BJ (cell line): ENCODE measurements at regions not wholly inside any gene's neighbourhood (a gene's known extent, or its start where the extent isn't known, plus 50 kb on each side); places are given as distances from the start of the nearest gene placed in this dataset.

Source experiments
- CTCF ChIA-PET: fragments of 350-600 bp; formaldehyde crosslinking; extraction: SDS; loops from one replicate; lab custom pipeline; 2021; ENCODE audit warnings: antibody characterized with exemption, inconsistent platforms; lab: Yijun Ruan, JAX
- POLR2A ChIA-PET: fragments of 300-600 bp; sonication (Branson Sonifier 250); formaldehyde crosslinking; extraction: SDS; loops from one replicate; lab custom pipeline; 2021; ENCODE audit warnings: antibody characterized with exemption; lab: Charles Lee
- DNase-seq: peaks from one replicate; pipeline ENCODE4 v3.0.0-alpha.2; 2011; ENCODE audit warnings: low read depth
- H3K27me3 ChIP-seq: 2 replicates; pipeline ENCODE4 v1.6.0; 2011; ENCODE audit warnings: low read length; ENCODE audit not compliant: control insufficient read depth, insufficient read depth
- H3K36me3 ChIP-seq: 2 replicates; pipeline ENCODE4 v1.5.1; 2011; ENCODE audit warnings: low read length; ENCODE audit not compliant: control insufficient read depth, insufficient read depth
- H3K4me3 ChIP-seq: 2 replicates; pipeline ENCODE4 v1.5.1; 2011; ENCODE audit warnings: low read depth, mild to moderate bottlenecking, control low read depth, low read length
- TF ChIP-seq, protein P1 (sequence below): IDR thresholded peaks from 2 replicates; pipeline ENCODE4 v1.5.1; 2011; ENCODE audit warnings: low read depth, mild to moderate bottlenecking, control low read depth, inconsistent platforms, low read length, moderate library complexity; ENCODE audit not compliant: insufficient read depth

DNA sequence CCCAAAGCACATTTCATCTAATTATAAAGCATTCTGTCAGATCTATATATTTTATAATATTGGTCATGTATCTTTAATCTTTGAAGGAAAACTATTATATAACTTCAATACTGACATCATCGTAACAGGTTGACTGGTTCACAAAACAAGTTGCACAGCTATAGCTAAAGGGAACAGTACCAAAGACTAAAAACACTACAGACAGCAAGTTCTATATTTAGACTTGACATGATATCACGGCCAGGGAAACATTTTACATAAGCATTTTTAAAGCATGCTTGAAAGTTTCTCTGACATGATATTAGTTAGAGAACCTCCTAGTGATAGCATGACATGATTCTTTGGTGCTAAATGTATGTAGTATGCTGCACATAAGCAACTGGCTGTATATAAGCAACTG, 182.5 kb downstream of the NDFIP2 start:
- Histone ChIP-seq H3K36me3 (no peaks in the 10 kb centered on the region), H3K4me3 (no peak overlapping the region), H3K27me3 (0 out of 2 replicates have a peak, but pooled peaks cover 3% of the 10 kb centered on the region)
- DNase-seq = no peak
- ChIA-PET CTCF (interaction anchor here (0.5 to 2.5 kb wide), 2 partner anchors 9 to 340 kb away, joined by 3 to 6 read pairs; no protein-coding TSS in a partner anchor), POLR2A (no interaction called here)
- TF ChIP-seq, protein P1, sequence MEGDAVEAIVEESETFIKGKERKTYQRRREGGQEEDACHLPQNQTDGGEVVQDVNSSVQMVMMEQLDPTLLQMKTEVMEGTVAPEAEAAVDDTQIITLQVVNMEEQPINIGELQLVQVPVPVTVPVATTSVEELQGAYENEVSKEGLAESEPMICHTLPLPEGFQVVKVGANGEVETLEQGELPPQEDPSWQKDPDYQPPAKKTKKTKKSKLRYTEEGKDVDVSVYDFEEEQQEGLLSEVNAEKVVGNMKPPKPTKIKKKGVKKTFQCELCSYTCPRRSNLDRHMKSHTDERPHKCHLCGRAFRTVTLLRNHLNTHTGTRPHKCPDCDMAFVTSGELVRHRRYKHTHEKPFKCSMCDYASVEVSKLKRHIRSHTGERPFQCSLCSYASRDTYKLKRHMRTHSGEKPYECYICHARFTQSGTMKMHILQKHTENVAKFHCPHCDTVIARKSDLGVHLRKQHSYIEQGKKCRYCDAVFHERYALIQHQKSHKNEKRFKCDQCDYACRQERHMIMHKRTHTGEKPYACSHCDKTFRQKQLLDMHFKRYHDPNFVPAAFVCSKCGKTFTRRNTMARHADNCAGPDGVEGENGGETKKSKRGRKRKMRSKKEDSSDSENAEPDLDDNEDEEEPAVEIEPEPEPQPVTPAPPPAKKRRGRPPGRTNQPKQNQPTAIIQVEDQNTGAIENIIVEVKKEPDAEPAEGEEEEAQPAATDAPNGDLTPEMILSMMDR = no peak

DNA sequence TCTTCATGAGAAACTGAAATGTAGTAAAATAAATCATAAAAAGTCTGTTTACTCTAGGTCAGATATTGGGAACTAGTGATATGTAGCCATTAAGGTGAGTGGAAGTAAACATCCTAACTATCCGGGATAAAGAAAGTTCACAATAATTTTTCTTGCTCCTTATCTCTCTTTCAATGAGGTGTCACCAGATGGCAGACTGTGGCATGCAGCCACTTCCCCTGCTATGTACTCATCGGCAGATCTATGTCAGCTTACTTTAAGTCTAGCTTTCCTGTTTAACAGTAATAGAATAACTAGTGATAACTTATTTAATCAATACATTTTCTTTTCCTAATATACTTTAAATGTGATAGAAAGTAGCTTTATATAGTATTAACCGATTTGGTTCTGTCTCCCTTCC, 181.9 kb downstream of the NDFIP2 start:
- ChIA-PET POLR2A (no interaction called here), CTCF (interaction anchor here (2.5 kb wide), 1 partner anchor 9 kb away, joined by 6 read pairs; no protein-coding TSS in a partner anchor)
- Histone ChIP-seq H3K4me3 (no peak overlapping the region), H3K27me3 (0 out of 2 replicates have a peak, but pooled peaks cover 3% of the 10 kb centered on the region), H3K36me3 (no peaks in the 10 kb centered on the region)
- TF ChIP-seq, protein P1 = no peak
- DNase-seq = no peak

DNA sequence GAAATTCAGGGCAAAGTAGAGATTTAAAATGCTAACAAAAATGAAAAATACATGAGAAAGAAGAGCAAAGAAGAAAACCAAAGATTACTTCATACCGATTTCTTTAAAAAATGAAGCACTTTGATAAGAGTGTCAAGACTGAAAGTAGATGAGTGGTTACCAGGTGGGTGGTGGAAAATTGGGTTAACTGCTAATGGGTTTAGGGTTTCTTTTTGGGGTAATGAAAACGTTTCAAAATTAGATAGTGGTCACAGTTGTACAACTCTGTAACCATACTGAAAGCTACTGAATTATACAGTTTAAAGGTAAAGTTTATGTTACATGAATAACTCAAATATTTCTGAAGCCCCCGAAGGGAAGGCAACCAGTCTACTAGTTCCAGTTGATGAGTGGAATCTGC, 179.4 kb downstream of the NDFIP2 start:
- Histone ChIP-seq H3K36me3 (no peaks in the 10 kb centered on the region), H3K4me3 (no peak overlapping the region), H3K27me3 (0 out of 2 replicates have a peak, but pooled peaks cover 3% of the 10 kb centered on the region)
- no peak for DNase-seq
- POLR2A ChIA-PET = no interaction called here
- CTCF ChIA-PET = no interaction called here
- TF ChIP-seq, protein P1 = no peak

DNA sequence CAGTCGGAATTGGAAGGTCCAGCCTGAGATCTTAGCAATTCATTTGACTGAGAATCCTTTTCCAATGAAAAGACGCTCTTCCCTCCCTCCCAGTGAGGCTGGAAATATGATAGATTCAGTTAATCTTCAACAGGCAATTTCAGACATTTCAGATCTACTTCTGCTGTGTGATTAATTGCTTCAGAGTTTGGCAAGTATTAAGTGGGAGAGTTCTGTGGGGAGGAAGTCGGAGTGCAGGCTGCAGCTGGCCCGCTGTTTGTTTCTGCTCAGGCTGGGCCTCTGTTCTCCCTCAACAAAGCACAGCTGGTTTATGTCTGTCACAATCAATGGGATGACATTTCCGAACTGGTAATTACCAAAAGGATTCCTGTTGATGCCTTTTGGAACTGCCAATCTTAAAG, 178.2 kb downstream of the NDFIP2 start:
- no peaks in the 10 kb centered on the region for H3K36me3 ChIP-seq
- DNase-seq = no peak
- ChIA-PET CTCF (no interaction called here), POLR2A (no interaction called here)
- H3K4me3 ChIP-seq = no peak overlapping the region
- H3K27me3 ChIP-seq = 0 out of 2 replicates have a peak, but pooled peaks cover 3% of the 10 kb centered on the region
- TF ChIP-seq, protein P1 = no peak

DNA sequence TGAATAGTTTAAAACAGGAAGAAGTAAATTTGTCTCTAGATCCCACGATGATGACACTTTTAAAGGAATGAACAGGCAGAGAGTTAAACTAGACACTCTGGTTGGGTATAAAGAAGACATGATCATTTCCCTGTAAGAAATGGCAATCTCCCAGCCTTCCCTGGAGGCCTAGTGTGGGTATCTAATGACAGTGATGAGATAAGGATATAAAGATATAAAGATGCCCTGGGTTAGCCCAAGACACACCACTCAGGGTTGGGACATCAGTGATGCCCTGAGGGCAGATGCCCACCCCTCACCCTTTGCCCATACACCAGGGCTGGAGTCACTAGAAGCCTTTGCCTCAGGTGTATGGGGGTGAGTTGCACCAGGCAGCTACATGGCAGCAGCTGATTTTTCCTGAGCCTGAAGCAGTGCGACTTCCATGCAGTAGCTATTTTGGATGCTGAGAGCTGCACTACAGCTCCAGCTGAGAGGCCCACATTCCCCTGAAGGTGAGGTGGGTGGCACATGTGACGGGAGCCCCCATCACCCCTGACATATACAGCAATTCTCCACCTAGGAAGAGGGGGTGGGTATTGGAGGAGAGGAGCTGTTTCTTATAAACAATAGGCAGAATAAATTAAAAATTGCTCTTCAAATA, 177.5 kb downstream of the NDFIP2 start:
- POLR2A ChIA-PET = no interaction called here
- no peak for DNase-seq

More for the DNA sequence above, 177.5 kb downstream of the NDFIP2 start:
- CTCF ChIA-PET = interaction anchor here (1.4 kb wide), 1 partner anchor 22 kb away, joined by 4 read pairs; no protein-coding TSS in a partner anchor
- Histone ChIP-seq H3K36me3 (no peaks in the 10 kb centered on the region), H3K27me3 (0 out of 2 replicates have a peak, but pooled peaks cover 1% of the 10 kb centered on the region), H3K4me3 (no peak overlapping the region)
- TF ChIP-seq, protein P1 = no peak
